HCT116 (cell line): ENCODE measurements at regions not wholly inside any gene's neighbourhood (a gene's known extent, or its start where the extent isn't known, plus 50 kb on each side); places are given as distances from the start of the nearest gene placed in this dataset.

ENCODE experiments used
- CEBPB ChIP-seq: IDR thresholded peaks from 2 replicates; pipeline ENCODE4 v1.6.1; 2012; ENCODE audit warnings: low read depth
- EGR1 ChIP-seq: IDR thresholded peaks from 2 replicates; pipeline ENCODE4 v1.6.1; 2012; ENCODE audit warnings: low read depth
- ELF1 ChIP-seq: IDR thresholded peaks from 2 replicates; pipeline ENCODE4 v1.6.1; 2012; ENCODE audit warnings: low read depth, borderline replicate concordance
- EZH2 ChIP-seq: fragments of 200-600 bp; sonication (generic); IDR thresholded peaks from 2 replicates; pipeline ENCODE4 v1.6.1; 2017; ENCODE audit warnings: antibody characterized with exemption, mixed run types
- JUND ChIP-seq: IDR thresholded peaks from 2 replicates; pipeline ENCODE4 v1.6.1; 2012
- POLR2A ChIP-seq: IDR thresholded peaks from 2 replicates; pipeline ENCODE4 v1.7.0; 2011; ENCODE audit warnings: borderline replicate concordance; ENCODE audit not compliant: insufficient read depth, insufficient read length; ENCODE audit errors: extremely low read depth
- POLR2AphosphoS5 ChIP-seq: IDR thresholded peaks from 2 replicates; pipeline ENCODE4 v1.6.1; 2011; ENCODE audit warnings: mild to moderate bottlenecking, low read depth, low read length, moderate library complexity
- RAD21 ChIP-seq: IDR thresholded peaks from 2 replicates; pipeline ENCODE4 v1.6.1; 2012; ENCODE audit warnings: low read depth, mild to moderate bottlenecking
- SP1 ChIP-seq: IDR thresholded peaks from 2 replicates; pipeline ENCODE4 v1.6.1; 2012; ENCODE audit warnings: low read depth
- ZFX ChIP-seq: fragments of 450-650 bp; IDR thresholded peaks from 2 replicates; pipeline ENCODE4 v1.6.1; 2017
- TF ChIP-seq, protein P1 (sequence below), 3 experiments: fragments of 200-600 bp in 1 of 3; sonication (generic) in 1 of 3; IDR thresholded peaks in 2 of 3; conservative IDR thresholded peaks in 1 of 3; 2 replicates each; pipeline ENCODE4 v1.5.1; 2012 to 2017; ENCODE audit warnings: low read depth in 2 of 3, low read length in 2 of 3, antibody characterized with exemption in 1 of 3, borderline replicate concordance in 1 of 3, control low read depth in 1 of 3, mild to moderate bottlenecking in 1 of 3, mixed read lengths in 1 of 3, mixed run types in 1 of 3, moderate library complexity in 1 of 3; ENCODE audit not compliant: insufficient read depth in 1 of 3
- TF ChIP-seq, protein P2 (sequence below): IDR thresholded peaks from 2 replicates; pipeline ENCODE4 v1.6.1; 2012
- TF ChIP-seq, protein P3 (sequence below): IDR thresholded peaks from 2 replicates; pipeline ENCODE4 v1.6.1; 2012

DNA sequence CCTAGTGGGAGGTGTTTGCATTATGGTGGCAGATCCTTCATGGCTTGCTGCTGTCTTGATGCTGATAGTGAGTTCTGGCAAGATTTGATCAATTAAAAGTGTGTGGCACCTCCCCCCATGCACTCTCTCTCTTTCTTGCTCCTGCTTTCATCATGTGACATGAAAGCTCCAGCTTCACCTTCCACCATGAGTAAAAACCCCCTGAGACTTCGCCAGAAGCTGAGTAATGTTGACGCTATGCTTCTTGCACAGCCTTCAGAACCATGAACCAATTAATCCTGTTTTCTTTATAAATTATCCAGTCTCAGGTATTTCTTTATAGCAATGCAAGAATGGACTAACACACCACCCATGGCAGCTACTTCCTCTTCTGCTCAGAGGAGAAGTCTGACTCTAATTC is 2181.4 kb upstream of the PIK3C3 start:
- TF ChIP-seq, protein P1, sequence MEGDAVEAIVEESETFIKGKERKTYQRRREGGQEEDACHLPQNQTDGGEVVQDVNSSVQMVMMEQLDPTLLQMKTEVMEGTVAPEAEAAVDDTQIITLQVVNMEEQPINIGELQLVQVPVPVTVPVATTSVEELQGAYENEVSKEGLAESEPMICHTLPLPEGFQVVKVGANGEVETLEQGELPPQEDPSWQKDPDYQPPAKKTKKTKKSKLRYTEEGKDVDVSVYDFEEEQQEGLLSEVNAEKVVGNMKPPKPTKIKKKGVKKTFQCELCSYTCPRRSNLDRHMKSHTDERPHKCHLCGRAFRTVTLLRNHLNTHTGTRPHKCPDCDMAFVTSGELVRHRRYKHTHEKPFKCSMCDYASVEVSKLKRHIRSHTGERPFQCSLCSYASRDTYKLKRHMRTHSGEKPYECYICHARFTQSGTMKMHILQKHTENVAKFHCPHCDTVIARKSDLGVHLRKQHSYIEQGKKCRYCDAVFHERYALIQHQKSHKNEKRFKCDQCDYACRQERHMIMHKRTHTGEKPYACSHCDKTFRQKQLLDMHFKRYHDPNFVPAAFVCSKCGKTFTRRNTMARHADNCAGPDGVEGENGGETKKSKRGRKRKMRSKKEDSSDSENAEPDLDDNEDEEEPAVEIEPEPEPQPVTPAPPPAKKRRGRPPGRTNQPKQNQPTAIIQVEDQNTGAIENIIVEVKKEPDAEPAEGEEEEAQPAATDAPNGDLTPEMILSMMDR (IDR thresholded peaks at IDR 0.05 in 2 of 3, conservative IDR thresholded peaks at IDR 0.05 in 1 of 3; ENCODE audit: borderline replicate concordance in 1 of 3, insufficient read depth in 1 of 3, low read depth in 2 of 3, low read length in 2 of 3), result no peak
- no peak for TF ChIP-seq CEBPB
- TF ChIP-seq ZFX, result no peak
- no peak for TF ChIP-seq POLR2A
- TF ChIP-seq JUND, result no peak
- no peak for TF ChIP-seq SP1
- no peak for TF ChIP-seq EZH2
- TF ChIP-seq, protein P2, sequence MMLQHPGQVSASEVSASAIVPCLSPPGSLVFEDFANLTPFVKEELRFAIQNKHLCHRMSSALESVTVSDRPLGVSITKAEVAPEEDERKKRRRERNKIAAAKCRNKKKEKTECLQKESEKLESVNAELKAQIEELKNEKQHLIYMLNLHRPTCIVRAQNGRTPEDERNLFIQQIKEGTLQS, result no peak
- TF ChIP-seq, protein P3, sequence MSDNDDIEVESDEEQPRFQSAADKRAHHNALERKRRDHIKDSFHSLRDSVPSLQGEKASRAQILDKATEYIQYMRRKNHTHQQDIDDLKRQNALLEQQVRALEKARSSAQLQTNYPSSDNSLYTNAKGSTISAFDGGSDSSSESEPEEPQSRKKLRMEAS, result no peak
- no peak for TF ChIP-seq EGR1
- no peak for TF ChIP-seq RAD21
- TF ChIP-seq ELF1, result no peak
- no peak for TF ChIP-seq POLR2AphosphoS5
